ENCODE measurements at regions not wholly inside any gene's neighbourhood (a gene's known extent, or its start where the extent isn't known, plus 50 kb on each side); places are given as distances from the start of the nearest gene placed in this dataset.
"Not testable (repeated sequence)": the region's sequence is repeated elsewhere in the genome, so short reads cannot be mapped to it uniquely, and the experiment has no call there.

DNA sequence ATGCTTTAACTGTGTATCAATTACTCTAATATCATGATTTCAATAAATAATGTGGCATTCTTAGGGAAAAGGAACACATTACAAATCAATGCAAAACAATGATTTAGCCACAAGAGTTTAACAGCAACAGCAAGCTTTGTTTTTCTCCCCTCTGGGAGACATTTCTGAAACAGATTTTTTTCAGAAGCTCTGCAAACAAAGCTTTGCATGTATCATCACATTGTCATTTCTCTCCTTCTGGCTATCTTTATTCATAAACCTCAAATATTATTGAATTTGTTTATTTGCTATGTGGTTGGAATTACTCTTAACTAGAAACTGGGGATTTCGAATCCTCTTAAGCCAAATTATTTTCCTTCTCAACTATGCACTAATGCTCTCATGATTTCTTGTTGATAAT, 278.4 kb upstream of the ATXN7L3B start:
- H3K27ac ChIP-seq, result no peak overlapping the region
- 47% methylated on average over 1 of the region's 1 CpG for WGBS (ENCODE audit: insufficient coverage, low coverage, low lambda C conversion rate, missing lambda C conversion rate)
- TF ChIP-seq POLR2A (IDR thresholded peaks at IDR 0.05), result no peak
- TF ChIP-seq, protein P1, sequence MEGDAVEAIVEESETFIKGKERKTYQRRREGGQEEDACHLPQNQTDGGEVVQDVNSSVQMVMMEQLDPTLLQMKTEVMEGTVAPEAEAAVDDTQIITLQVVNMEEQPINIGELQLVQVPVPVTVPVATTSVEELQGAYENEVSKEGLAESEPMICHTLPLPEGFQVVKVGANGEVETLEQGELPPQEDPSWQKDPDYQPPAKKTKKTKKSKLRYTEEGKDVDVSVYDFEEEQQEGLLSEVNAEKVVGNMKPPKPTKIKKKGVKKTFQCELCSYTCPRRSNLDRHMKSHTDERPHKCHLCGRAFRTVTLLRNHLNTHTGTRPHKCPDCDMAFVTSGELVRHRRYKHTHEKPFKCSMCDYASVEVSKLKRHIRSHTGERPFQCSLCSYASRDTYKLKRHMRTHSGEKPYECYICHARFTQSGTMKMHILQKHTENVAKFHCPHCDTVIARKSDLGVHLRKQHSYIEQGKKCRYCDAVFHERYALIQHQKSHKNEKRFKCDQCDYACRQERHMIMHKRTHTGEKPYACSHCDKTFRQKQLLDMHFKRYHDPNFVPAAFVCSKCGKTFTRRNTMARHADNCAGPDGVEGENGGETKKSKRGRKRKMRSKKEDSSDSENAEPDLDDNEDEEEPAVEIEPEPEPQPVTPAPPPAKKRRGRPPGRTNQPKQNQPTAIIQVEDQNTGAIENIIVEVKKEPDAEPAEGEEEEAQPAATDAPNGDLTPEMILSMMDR (IDR thresholded peaks at IDR 0.05), result no peak

DNA sequence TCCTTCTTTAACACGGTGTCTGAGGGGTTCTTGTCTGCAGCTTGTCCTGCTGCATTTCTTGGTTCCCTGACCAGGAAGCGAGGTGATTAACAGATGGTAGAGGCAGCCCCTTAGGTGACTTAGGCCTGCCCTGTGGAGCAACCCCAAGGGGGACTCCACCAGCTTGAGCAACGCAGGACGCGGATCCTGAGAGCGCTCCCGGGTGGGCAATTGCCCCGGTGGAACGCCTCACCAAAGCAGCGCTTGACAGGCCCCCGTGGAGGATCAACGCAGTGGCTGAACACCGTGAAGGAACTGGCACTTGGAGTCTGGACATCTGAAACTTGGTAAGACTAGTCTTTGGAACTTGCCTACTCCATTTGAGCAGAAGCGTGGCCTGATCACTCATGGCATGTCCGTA, 272.9 kb upstream of the ATXN7L3B start:
- DNase-seq (no peak), ATAC-seq (no peak)
- Histone ChIP-seq H3K4me1 (no peaks in the 10 kb centered on the region), H3K36me3 (no peaks in the 10 kb centered on the region), H3K27me3 (no peaks in the 10 kb centered on the region), H3K27ac (no peak overlapping the region), H3K4me3 (no peak overlapping the region), H3K9me3 (no peaks in the 10 kb centered on the region)
- intact Hi-C loops (cut with DNase I), result no loop called here
- WGBS (ENCODE audit: insufficient coverage, low coverage, low lambda C conversion rate, missing lambda C conversion rate), result 70% methylated on average over 4 of the region's 15 CpGs
- TF ChIP-seq, protein P1 (IDR thresholded peaks at IDR 0.05), result no peak
- TF ChIP-seq POLR2A (IDR thresholded peaks at IDR 0.05), result no peak

More for the DNA sequence above, 278.4 kb upstream of the ATXN7L3B start:
- no peaks in the 10 kb centered on the region for H3K9me3 ChIP-seq
- intact Hi-C loops (cut with DNase I), result no loop called here
- ATAC-seq, result no peak
- no peaks in the 10 kb centered on the region for H3K4me1 ChIP-seq
- no peak overlapping the region for H3K4me3 ChIP-seq
- DNase-seq, result no peak
- H3K27me3 ChIP-seq, result no peaks in the 10 kb centered on the region
- H3K36me3 ChIP-seq, result no peaks in the 10 kb centered on the region

DNA sequence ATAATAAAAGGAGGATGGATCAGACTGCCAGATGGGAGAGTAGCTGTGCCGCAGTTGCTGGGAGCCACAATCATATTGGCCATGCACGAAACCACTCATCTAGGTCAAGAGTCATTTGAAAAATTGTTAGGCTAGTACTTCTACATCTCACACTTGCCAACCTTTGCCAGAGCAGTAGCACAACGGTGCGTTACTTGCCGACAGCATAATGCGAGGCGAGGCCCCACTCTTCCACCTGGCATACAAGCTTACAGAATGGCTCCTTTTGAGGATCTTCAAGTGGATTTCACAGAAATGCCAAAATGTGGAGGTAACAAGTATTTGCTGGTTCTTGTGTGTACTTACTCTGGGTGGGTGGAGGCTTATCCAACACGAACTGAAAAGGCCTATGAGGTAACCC, 268.3 kb upstream of the ATXN7L3B start:
- H3K4me1 ChIP-seq; ATAC-seq; H3K9me3 ChIP-seq; H3K27ac ChIP-seq; intact Hi-C loops (cut with DNase I); DNase-seq; H3K4me3 ChIP-seq; H3K27me3 ChIP-seq; H3K36me3 ChIP-seq: not testable (repeated sequence)
- WGBS (ENCODE audit: insufficient coverage, low coverage, low lambda C conversion rate, missing lambda C conversion rate), result 87% methylated on average over 4 of the region's 8 CpGs

GRCh38 chr12:74280156-74280655, 257.4 kb upstream of the ATXN7L3B start:
- Histone ChIP-seq H3K27ac (no peak overlapping the region), H3K9me3 (no peaks in the 10 kb centered on the region), H3K36me3 (no peaks in the 10 kb centered on the region), H3K4me1 (no peaks in the 10 kb centered on the region), H3K4me3 (no peak overlapping the region), H3K27me3 (no peaks in the 10 kb centered on the region)
- WGBS (ENCODE audit: insufficient coverage, low coverage, low lambda C conversion rate, missing lambda C conversion rate), result 37% methylated on average over 2 of the region's 5 CpGs
- DNase-seq (peak in 2 of 3 donors; percentile 72 to 86), ATAC-seq (peak in 2 of 4 donors; percentile 58 to 72)
- intact Hi-C loops (cut with DNase I), result no loop called here
- TF ChIP-seq, protein P1 (IDR thresholded peaks at IDR 0.05), result no peak
- TF ChIP-seq POLR2A (IDR thresholded peaks at IDR 0.05), result no peak

DNA sequence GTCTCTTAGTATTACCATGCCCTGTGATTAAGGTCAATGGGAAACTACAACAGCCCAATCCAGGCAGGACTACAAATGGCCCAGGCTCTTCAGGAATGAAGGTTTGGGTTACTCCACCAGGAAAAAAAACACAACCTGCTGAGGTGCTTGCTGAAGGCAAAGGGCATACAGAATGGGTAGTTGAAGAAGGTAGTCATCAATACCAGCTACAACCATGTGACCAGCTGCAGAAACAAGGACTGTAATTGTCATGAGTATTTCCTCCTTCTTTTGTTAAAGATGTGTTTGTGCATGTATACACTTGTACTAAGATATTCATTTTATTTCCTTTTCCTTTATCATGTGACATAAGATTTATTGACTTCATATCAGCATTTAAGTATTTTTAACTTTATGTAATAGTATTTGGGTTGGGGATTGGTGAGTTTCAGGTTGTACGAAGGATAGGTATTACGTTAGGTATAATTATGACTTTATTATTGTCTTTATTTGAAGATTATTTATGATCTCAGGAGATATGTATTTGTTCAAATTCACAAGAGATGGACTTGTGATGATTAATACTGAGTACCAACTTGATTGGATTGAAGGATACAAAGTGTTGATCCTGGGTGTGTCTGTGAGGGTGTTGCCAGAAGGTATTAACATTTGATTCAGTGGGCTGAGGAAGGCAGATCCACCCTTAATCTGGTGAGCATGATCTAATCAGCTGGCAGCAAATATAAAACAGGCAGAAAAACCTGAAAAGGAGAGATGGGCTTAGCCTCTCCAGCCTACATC, 256.0 kb upstream of the ATXN7L3B start:
- H3K4me1 ChIP-seq; H3K4me3 ChIP-seq; H3K36me3 ChIP-seq; H3K27me3 ChIP-seq; H3K9me3 ChIP-seq; ATAC-seq; H3K27ac ChIP-seq; DNase-seq; intact Hi-C loops (cut with DNase I): not testable (repeated sequence)
- WGBS (ENCODE audit: insufficient coverage, low coverage, low lambda C conversion rate, missing lambda C conversion rate), result 91% methylated on average over 2 of the region's 2 CpGs
